Progenitor cell of endocrine pancreas (in vitro differentiated cells): ENCODE measurements at regions not wholly inside any gene's neighbourhood (a gene's known extent, or its start where the extent isn't known, plus 50 kb on each side); places are given as distances from the start of the nearest gene placed in this dataset.
"Not testable (repeated sequence)": the region's sequence is repeated elsewhere in the genome, so short reads cannot be mapped to it uniquely, and the experiment has no call there.

Experiments used
- DNase-seq: peaks from one replicate; pipeline ENCODE4 v3.0.0; 2021; ENCODE audit warnings: low spot score; ENCODE audit not compliant: unreplicated experiment
- H3K27ac Mint-ChIP-seq: 2 replicates; pipeline ENCODE4 v1.8.0; 2021; ENCODE audit warnings: mild to moderate bottlenecking, moderate library complexity, mixed read lengths
- H3K27me3 Mint-ChIP-seq: 2 replicates; pipeline ENCODE4 v1.8.0; 2021; ENCODE audit warnings: mixed read lengths
- H3K36me3 Mint-ChIP-seq: 2 replicates; pipeline ENCODE4 v1.8.0; 2022; ENCODE audit warnings: mixed read lengths; ENCODE audit not compliant: insufficient read depth
- H3K4me1 Mint-ChIP-seq: 2 replicates; pipeline ENCODE4 v1.8.0; 2021; ENCODE audit warnings: low read depth, mixed read lengths
- H3K4me3 Mint-ChIP-seq: 2 replicates; pipeline ENCODE4 v1.8.0; 2021; ENCODE audit warnings: low read depth, mild to moderate bottlenecking, moderate library complexity, mixed read lengths
- H3K9me3 Mint-ChIP-seq: 2 replicates; pipeline ENCODE4 v1.8.0; 2021; ENCODE audit warnings: low read depth, mixed read lengths
- CTCF ChIP-seq: fragments of 200-600 bp; sonication (generic); IDR thresholded peaks from one replicate; pipeline ENCODE4 v1.5.0; 2021; ENCODE audit warnings: antibody characterized with exemption, mild to moderate bottlenecking; ENCODE audit not compliant: unreplicated experiment

GRCh38 chr21:16216288-16216962, 486.6 kb downstream of the USP25 start:
- TF ChIP-seq CTCF: no peak
- Mint-ChIP-seq H3K9me3 (no peaks in the 10 kb centered on the region), H3K4me3 (no peak overlapping the region), H3K27ac (no peak overlapping the region), H3K36me3 (no peaks in the 10 kb centered on the region), H3K27me3 (no peaks in the 10 kb centered on the region), H3K4me1 (peaks cover 11% of the 10 kb centered on the region)
- DNase-seq: no peak

GRCh38 chr21:16218682-16219343, 489.0 kb downstream of the USP25 start:
- H3K27me3 Mint-ChIP-seq: no peaks in the 10 kb centered on the region
- no peaks in the 10 kb centered on the region for H3K4me1 Mint-ChIP-seq
- no peaks in the 10 kb centered on the region for H3K36me3 Mint-ChIP-seq
- no peaks in the 10 kb centered on the region for H3K9me3 Mint-ChIP-seq
- H3K27ac Mint-ChIP-seq: no peak overlapping the region
- TF ChIP-seq CTCF: no peak
- no peak for DNase-seq
- H3K4me3 Mint-ChIP-seq: no peak overlapping the region

- H3K9me3 Mint-ChIP-seq: peaks cover 36% of the 10 kb centered on the region
- not testable (repeated sequence) for H3K27me3 Mint-ChIP-seq, H3K4me3 Mint-ChIP-seq, DNase-seq, H3K27ac Mint-ChIP-seq, H3K4me1 Mint-ChIP-seq
- H3K36me3 Mint-ChIP-seq: peaks cover 16% of the 10 kb centered on the region
Measured at GRCh38 chr21:16224756-16225155, 495.0 kb downstream of the USP25 start.

GRCh38 chr21:16239659-16240265, 510.0 kb downstream of the USP25 start:
- DNase-seq: no peak
- Mint-ChIP-seq H3K27me3 (no peaks in the 10 kb centered on the region), H3K9me3 (no peaks in the 10 kb centered on the region)

GRCh38 chr21:16241016-16241415, 511.2 kb downstream of the USP25 start:
- no peaks in the 10 kb centered on the region for H3K9me3 Mint-ChIP-seq
- H3K4me3 Mint-ChIP-seq: no peak overlapping the region
- H3K27me3 Mint-ChIP-seq: no peaks in the 10 kb centered on the region
- no peak for TF ChIP-seq CTCF
- peaks cover 8% of the 10 kb centered on the region for H3K4me1 Mint-ChIP-seq
- H3K27ac Mint-ChIP-seq: no peak overlapping the region
- no peaks in the 10 kb centered on the region for H3K36me3 Mint-ChIP-seq
- DNase-seq: no peak

More at GRCh38 chr21:16239659-16240265, 510.0 kb downstream of the USP25 start:
- Mint-ChIP-seq H3K36me3 (no peaks in the 10 kb centered on the region), H3K4me3 (no peak overlapping the region), H3K27ac (no peak overlapping the region), H3K4me1 (peaks cover 8% of the 10 kb centered on the region)
- no peak for TF ChIP-seq CTCF
